Epithelial cell of proximal tubule (primary cell): ENCODE measurements at regions not wholly inside any gene's neighbourhood (a gene's known extent, or its start where the extent isn't known, plus 50 kb on each side); places are given as distances from the start of the nearest gene placed in this dataset.

Experiments used
- DNase-seq: peaks from one replicate; pipeline ENCODE4 v3.0.0-alpha.2; 2011; ENCODE audit warnings: low read depth
- H3K4me3 ChIP-seq: 2 replicates; pipeline ENCODE4 v1.5.1; 2011; ENCODE audit warnings: low read depth, mild to moderate bottlenecking, low read length
- CTCF ChIP-seq: conservative IDR thresholded peaks from 2 replicates; pipeline ENCODE4 v1.5.1; 2012; ENCODE audit warnings: low read depth, mild to moderate bottlenecking, low read length

- no peak overlapping the region for H3K4me3 ChIP-seq
- TF ChIP-seq CTCF = no peak
These were observed 345.4 kb downstream of the BUD13 start for GRCh38 chr11:116427337-116427902.

DNA sequence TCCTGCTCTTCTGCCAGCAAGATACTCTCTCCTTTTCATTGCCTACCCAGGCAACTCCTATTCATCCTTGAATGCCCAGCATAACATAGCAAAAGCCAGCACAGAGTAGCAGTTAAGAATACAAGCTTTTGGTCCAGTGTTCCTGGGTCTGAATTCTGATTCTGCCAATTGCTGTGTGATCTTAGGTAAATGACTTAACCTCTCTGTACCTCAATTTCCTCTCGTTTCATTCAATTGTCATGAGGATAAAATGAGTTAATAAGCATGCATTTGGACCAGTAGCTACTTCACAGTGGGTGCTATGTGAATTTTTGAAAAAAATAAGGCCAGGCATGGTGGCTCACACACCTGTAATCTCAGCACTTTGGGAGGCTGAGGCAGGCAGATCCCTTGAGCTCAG lies 346.0 kb downstream of the BUD13 start:
- DNase-seq = no peak
- no peak overlapping the region for H3K4me3 ChIP-seq
- no peak for TF ChIP-seq CTCF

More at GRCh38 chr11:116427337-116427902, 345.4 kb downstream of the BUD13 start:
- DNase-seq = no peak

- TF ChIP-seq CTCF = no peak
- no peak for DNase-seq
These were observed 348.0 kb downstream of the BUD13 start for GRCh38 chr11:116424615-116425261.

DNA sequence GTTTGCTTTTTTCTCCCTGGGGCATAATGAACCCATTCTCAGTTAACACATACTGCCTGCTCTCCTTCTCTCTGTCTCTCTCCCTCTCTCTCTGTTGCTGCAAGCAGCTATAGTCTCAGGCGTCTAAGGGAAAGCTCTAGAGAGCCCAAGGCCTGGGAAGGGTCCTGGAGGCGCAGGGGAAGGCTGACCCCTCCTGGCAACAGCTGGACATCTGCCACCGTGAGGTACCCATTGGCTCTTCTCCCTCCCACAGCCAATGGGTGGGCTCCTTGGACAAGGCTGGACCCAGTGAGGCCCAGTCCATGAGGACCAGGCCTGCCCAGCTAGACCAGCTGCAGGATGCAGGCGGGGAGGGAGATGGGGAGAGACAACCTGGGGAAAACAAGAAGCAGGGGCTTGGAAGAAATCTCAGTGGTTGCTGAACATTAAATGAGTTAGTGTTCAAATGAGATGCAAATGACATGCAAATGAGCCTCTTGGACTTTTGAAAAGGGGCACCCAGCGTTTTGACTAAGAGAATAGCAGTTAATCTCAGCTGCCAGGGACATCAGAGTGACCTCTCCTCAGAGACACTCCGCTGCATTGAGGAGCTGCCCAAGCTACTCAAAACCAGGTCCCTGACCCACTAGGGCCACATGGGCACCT lies 349.7 kb downstream of the BUD13 start:
- TF ChIP-seq CTCF = no peak
- DNase-seq = no peak

More at GRCh38 chr11:116424615-116425261, 348.0 kb downstream of the BUD13 start:
- no peak overlapping the region for H3K4me3 ChIP-seq

DNA sequence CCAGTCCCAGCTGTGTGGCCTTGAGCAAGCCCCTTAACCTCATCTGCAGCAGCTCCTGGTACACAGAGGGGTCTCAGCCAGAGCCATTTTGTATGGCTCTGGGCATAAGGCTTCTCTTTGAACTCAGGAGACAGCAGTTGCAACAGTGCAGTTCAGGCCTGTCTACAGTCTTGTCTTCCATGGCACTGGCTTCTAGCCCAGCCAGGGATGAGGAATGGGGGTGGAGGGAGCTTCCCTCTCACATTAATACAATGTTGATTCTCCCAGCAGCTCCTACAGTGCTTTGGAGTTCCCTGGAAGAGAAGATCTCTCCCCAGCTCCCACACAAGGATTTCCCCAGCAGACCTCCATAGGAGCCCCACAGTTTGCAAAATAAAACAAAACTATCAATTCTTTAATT lies 350.2 kb downstream of the BUD13 start:
- TF ChIP-seq CTCF = no peak
- no peak for DNase-seq
- no peak overlapping the region for H3K4me3 ChIP-seq

More for the DNA sequence above, 349.7 kb downstream of the BUD13 start:
- H3K4me3 ChIP-seq = no peak overlapping the region

GRCh38 chr11:116421529-116422185 lies 351.1 kb downstream of the BUD13 start:
- no peak overlapping the region for H3K4me3 ChIP-seq
- DNase-seq = no peak
- TF ChIP-seq CTCF = no peak
